DMS 273 (cell line): ENCODE measurements at regions not wholly inside any gene's neighbourhood (a gene's known extent, or its start where the extent isn't known, plus 50 kb on each side); places are given as distances from the start of the nearest gene placed in this dataset.
A peak's percentile ranks its signal among the peaks of the same experiment; 100 is the strongest.

Experiments used
- DNase-seq: peaks from one replicate; lab custom pipeline; 2025; ENCODE audit not compliant: unreplicated experiment; lab: John Stamatoyannopoulos, UW

GRCh38 chr7:16235147-16236114, 185.9 kb downstream of the CRPPA start:
- no peak for DNase-seq

GRCh38 chr7:16234493-16235146, 186.7 kb downstream of the CRPPA start:
- no peak for DNase-seq

GRCh38 chr7:16233517-16233916, 187.8 kb downstream of the CRPPA start:
- DNase-seq, result peak; percentile 36

GRCh38 chr7:16232273-16232672, 189.1 kb downstream of the CRPPA start:
- no peak for DNase-seq

GRCh38 chr7:16223963-16224707, 197.2 kb downstream of the CRPPA start:
- DNase-seq, result no peak

- DNase-seq, result no peak
Measured at GRCh38 chr7:16212610-16213009, 208.7 kb downstream of the CRPPA start.

- no peak for DNase-seq
Measured at GRCh38 chr7:16212032-16212431, 209.3 kb downstream of the CRPPA start.

- no peak for DNase-seq
Measured at GRCh38 chr7:16211402-16211925, 209.9 kb downstream of the CRPPA start.

GRCh38 chr7:16210171-16210570, 211.2 kb downstream of the CRPPA start:
- no peak for DNase-seq

- DNase-seq, result peak; percentile 9
Measured at GRCh38 chr7:16207321-16207720, 214.0 kb downstream of the CRPPA start.

GRCh38 chr7:16205466-16205865, 215.9 kb downstream of the CRPPA start:
- DNase-seq, result no peak

GRCh38 chr7:16204953-16205352, 216.4 kb downstream of the CRPPA start:
- DNase-seq, result peak; percentile 48

GRCh38 chr7:16203065-16203464, 218.3 kb downstream of the CRPPA start:
- DNase-seq, result no peak

- no peak for DNase-seq
Measured at GRCh38 chr7:16202303-16202702, 219.0 kb downstream of the CRPPA start.

- DNase-seq, result no peak
Measured at GRCh38 chr7:16200591-16200990, 220.7 kb downstream of the CRPPA start.

GRCh38 chr7:16193631-16194030, 227.7 kb downstream of the CRPPA start:
- DNase-seq, result no peak

- peak; percentile 27 for DNase-seq
Measured at GRCh38 chr7:16189026-16189715, 232.2 kb downstream of the CRPPA start.

GRCh38 chr7:16187131-16187530, 234.2 kb downstream of the CRPPA start:
- no peak for DNase-seq

- DNase-seq, result no peak
Measured at GRCh38 chr7:16178585-16178984, 242.8 kb downstream of the CRPPA start.

- DNase-seq, result peak; percentile 54
Measured at GRCh38 chr7:16178092-16178491, 243.2 kb downstream of the CRPPA start.

GRCh38 chr7:16174253-16174652, 247.1 kb downstream of the CRPPA start:
- DNase-seq, result no peak
